KMS-11 (cell line): ENCODE measurements at regions not wholly inside any gene's neighbourhood (a gene's known extent, or its start where the extent isn't known, plus 50 kb on each side); places are given as distances from the start of the nearest gene placed in this dataset.

ENCODE experiments used
- H2AFZ ChIP-seq: fragments of 200-600 bp; sonication (generic); 2 replicates; pipeline ENCODE4 v1.6.1; 2016; ENCODE audit warnings: antibody characterized with exemption, mixed run types, low read depth
- H3K27ac ChIP-seq: fragments of 200-600 bp; sonication (generic); 2 replicates; pipeline ENCODE4 v1.6.1; 2016; ENCODE audit warnings: mild to moderate bottlenecking, mixed run types
- H3K27me3 ChIP-seq: fragments of 200-600 bp; sonication (generic); 2 replicates; pipeline ENCODE4 v1.6.1; 2017; ENCODE audit warnings: mild to moderate bottlenecking, low read depth, mixed run types, moderate library complexity; ENCODE audit not compliant: insufficient read depth
- H3K36me3 ChIP-seq: fragments of 200-600 bp; sonication (generic); 2 replicates; pipeline ENCODE4 v1.6.1; 2017; ENCODE audit warnings: mild to moderate bottlenecking, mixed run types; ENCODE audit not compliant: insufficient read depth
- H3K4me1 ChIP-seq: fragments of 200-600 bp; sonication (generic); 2 replicates; pipeline ENCODE4 v1.6.1; 2016; ENCODE audit warnings: mild to moderate bottlenecking, low read depth, mixed run types; ENCODE audit not compliant: poor library complexity, severe bottlenecking
- H3K4me2 ChIP-seq: fragments of 200-600 bp; sonication (generic); 2 replicates; pipeline ENCODE4 v1.7.0; 2016; ENCODE audit warnings: mild to moderate bottlenecking, mixed run types
- H3K4me3 ChIP-seq: fragments of 200-600 bp; sonication (generic); IDR thresholded peaks from 2 replicates; pipeline ENCODE4 v1.6.1; 2017; ENCODE audit warnings: low read depth, low read length, mixed read lengths; ENCODE audit not compliant: insufficient read depth
- H3K79me2 ChIP-seq: fragments of 200-600 bp; sonication (generic); 2 replicates; pipeline ENCODE4 v1.6.1; 2016; ENCODE audit warnings: low read depth, mixed run types; ENCODE audit not compliant: insufficient read depth
- H3K9ac ChIP-seq: fragments of 200-600 bp; sonication (generic); 2 replicates; pipeline ENCODE4 v1.6.1; 2016; ENCODE audit warnings: mild to moderate bottlenecking, mixed run types
- H4K20me1 ChIP-seq: fragments of 200-600 bp; sonication (generic); 2 replicates; pipeline ENCODE4 v1.6.1; 2016; ENCODE audit warnings: mild to moderate bottlenecking, mixed run types; ENCODE audit not compliant: insufficient read depth
- TF ChIP-seq, protein P1 (sequence below): fragments of 200-600 bp; sonication (generic); conservative IDR thresholded peaks from 2 replicates; pipeline ENCODE4 v1.6.1; 2017; ENCODE audit warnings: low read depth, mild to moderate bottlenecking, antibody characterized with exemption, low read length, moderate library complexity, mixed read lengths

DNA sequence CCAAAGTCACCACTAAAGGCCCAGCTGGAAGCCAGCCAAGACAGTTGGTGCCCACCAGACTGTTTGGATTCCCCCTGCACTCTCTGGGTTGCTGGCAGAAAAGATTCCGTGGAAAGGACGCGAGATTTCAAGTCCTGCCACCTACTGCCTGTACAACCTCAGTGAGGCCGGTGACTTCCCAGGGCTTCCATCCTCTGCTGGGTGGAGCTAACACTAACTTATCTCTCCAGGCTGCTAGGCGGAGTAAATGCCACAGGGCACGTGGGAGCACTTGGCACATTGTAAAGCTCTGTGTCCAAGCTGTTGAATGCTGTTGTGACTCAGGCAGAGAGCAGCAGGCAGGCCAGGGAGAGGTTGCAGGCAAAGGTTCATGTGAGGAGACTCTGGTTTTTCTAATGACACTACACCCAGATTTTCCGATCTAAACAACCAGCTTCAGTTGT, 50.9 kb upstream of the CDON start:
- no peaks in the 10 kb centered on the region for H3K79me2 ChIP-seq
- H3K27me3 ChIP-seq = no peaks in the 10 kb centered on the region
- no peak overlapping the region for H2AFZ ChIP-seq
- H3K27ac ChIP-seq = peak overlapping the region; percentile 86; the same call in 1 of the 2 replicates
- H3K4me2 ChIP-seq = peak overlapping the region; percentile 82; the same call in 1 of the 2 replicates
- H4K20me1 ChIP-seq = no peaks in the 10 kb centered on the region
- H3K36me3 ChIP-seq = no peaks in the 10 kb centered on the region
- no peak overlapping the region for H3K9ac ChIP-seq
- H3K4me1 ChIP-seq = peaks cover 52% of the 10 kb centered on the region
- H3K4me3 ChIP-seq = no peak overlapping the region
- TF ChIP-seq, protein P1, sequence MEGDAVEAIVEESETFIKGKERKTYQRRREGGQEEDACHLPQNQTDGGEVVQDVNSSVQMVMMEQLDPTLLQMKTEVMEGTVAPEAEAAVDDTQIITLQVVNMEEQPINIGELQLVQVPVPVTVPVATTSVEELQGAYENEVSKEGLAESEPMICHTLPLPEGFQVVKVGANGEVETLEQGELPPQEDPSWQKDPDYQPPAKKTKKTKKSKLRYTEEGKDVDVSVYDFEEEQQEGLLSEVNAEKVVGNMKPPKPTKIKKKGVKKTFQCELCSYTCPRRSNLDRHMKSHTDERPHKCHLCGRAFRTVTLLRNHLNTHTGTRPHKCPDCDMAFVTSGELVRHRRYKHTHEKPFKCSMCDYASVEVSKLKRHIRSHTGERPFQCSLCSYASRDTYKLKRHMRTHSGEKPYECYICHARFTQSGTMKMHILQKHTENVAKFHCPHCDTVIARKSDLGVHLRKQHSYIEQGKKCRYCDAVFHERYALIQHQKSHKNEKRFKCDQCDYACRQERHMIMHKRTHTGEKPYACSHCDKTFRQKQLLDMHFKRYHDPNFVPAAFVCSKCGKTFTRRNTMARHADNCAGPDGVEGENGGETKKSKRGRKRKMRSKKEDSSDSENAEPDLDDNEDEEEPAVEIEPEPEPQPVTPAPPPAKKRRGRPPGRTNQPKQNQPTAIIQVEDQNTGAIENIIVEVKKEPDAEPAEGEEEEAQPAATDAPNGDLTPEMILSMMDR = no peak

DNA sequence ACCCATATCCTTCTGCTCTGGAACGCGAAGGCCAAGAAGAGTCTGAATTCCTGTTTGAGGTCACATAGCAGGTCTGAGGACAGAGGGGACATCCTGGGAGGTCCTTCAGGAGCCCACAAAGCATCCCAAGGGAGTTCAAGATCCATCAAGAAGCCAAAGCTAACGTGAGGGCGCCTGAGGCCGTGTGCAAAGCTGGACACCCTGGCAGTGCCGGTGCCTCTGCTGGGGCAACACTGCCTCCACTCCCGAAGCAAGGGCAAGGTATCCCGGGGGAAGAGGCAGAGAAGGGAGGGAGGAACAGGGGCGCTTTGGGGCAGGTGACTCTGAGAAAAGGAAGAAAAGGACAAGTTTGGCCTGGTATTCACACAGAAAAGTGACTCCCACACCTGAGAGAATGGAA, 50.3 kb upstream of the CDON start:
- no peaks in the 10 kb centered on the region for H4K20me1 ChIP-seq
- TF ChIP-seq, protein P1 = no peak
- no peaks in the 10 kb centered on the region for H3K36me3 ChIP-seq
- H3K4me1 ChIP-seq = peaks cover 52% of the 10 kb centered on the region
- H3K4me2 ChIP-seq = no peak overlapping the region
- H3K79me2 ChIP-seq = no peaks in the 10 kb centered on the region
- no peak overlapping the region for H2AFZ ChIP-seq
- no peak overlapping the region for H3K27ac ChIP-seq
- H3K4me3 ChIP-seq = no peak overlapping the region
- no peak overlapping the region for H3K9ac ChIP-seq
- H3K27me3 ChIP-seq = no peaks in the 10 kb centered on the region

DNA sequence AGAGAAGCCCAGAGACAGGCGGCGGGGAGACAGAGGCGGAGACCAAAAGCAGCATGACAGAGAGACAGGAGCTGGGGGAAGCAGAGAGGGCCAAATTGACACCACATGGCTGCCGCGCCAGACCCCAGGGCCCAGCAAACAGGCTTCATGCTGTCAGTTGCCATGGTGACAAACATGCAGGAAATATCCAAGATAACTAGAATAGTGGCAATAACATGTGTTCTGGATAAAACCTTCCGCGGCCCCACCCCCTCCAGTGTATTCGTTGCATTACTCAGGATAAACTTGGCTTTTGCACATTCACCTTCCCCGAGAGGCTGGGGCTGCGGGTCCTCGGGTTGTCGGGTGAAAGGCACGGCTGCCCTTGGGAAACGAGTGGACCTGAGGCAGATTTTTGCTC, 49.9 kb upstream of the CDON start:
- Histone ChIP-seq H3K4me2 (no peak overlapping the region), H3K9ac (no peak overlapping the region), H3K36me3 (no peaks in the 10 kb centered on the region), H3K79me2 (no peaks in the 10 kb centered on the region), H2AFZ (no peak overlapping the region), H4K20me1 (no peaks in the 10 kb centered on the region), H3K4me1 (peaks cover 52% of the 10 kb centered on the region), H3K27me3 (no peaks in the 10 kb centered on the region), H3K4me3 (no peak overlapping the region), H3K27ac (no peak overlapping the region)
- TF ChIP-seq, protein P1 = no peak
